ENCODE measurements at regions not wholly inside any gene's neighbourhood (a gene's known extent, or its start where the extent isn't known, plus 50 kb on each side); places are given as distances from the start of the nearest gene placed in this dataset.

- TF ChIP-seq CTCF (IDR thresholded peaks at IDR 0.05) (no peak), POLR2A (IDR thresholded peaks at IDR 0.05) (no peak)
These were observed 858.3 kb downstream of the FLRT2 start for GRCh38 chr14:86388216-86388615.

All from esophagus squamous epithelium (tissue), 4 donors.